Central memory CD8-positive, alpha-beta T cell (primary cell): ENCODE measurements at regions not wholly inside any gene's neighbourhood (a gene's known extent, or its start where the extent isn't known, plus 50 kb on each side); places are given as distances from the start of the nearest gene placed in this dataset.

ENCODE experiments used
- ATAC-seq: fragments of 150-1000 bp; cut with Tn5 transposase; replicated peaks from 2 replicates; pipeline ENCODE4 v1.10.0; 2022; ENCODE audit warnings: mild to moderate bottlenecking, moderate FRiP score, moderate number of reproducible peaks; ENCODE audit not compliant: poor library complexity, severe bottlenecking; ENCODE audit errors: extremely low read depth
- DNase-seq, 2 donors: peaks; one replicate each; pipeline ENCODE4 v3.0.0; 2021; ENCODE audit warnings: low spot score in 2 of 2
- H3K27ac Mint-ChIP-seq: one replicate; pipeline ENCODE4 v1.8.0; 2022; ENCODE audit warnings: low read depth, mild to moderate bottlenecking, moderate library complexity, mixed read lengths
- H3K27me3 Mint-ChIP-seq: one replicate; pipeline ENCODE4 v1.8.0; 2022; ENCODE audit warnings: mixed read lengths
- H3K36me3 Mint-ChIP-seq: one replicate; pipeline ENCODE4 v1.8.0; 2022; ENCODE audit warnings: mild to moderate bottlenecking, moderate library complexity, mixed read lengths; ENCODE audit not compliant: insufficient read depth
- H3K4me1 Mint-ChIP-seq: one replicate; pipeline ENCODE4 v1.8.0; 2022; ENCODE audit warnings: mixed read lengths
- H3K4me3 Mint-ChIP-seq: one replicate; pipeline ENCODE4 v1.8.0; 2022; ENCODE audit warnings: mild to moderate bottlenecking, moderate library complexity, mixed read lengths
- H3K9me3 Mint-ChIP-seq: one replicate; pipeline ENCODE4 v1.8.0; 2022; ENCODE audit warnings: mixed read lengths

DNA sequence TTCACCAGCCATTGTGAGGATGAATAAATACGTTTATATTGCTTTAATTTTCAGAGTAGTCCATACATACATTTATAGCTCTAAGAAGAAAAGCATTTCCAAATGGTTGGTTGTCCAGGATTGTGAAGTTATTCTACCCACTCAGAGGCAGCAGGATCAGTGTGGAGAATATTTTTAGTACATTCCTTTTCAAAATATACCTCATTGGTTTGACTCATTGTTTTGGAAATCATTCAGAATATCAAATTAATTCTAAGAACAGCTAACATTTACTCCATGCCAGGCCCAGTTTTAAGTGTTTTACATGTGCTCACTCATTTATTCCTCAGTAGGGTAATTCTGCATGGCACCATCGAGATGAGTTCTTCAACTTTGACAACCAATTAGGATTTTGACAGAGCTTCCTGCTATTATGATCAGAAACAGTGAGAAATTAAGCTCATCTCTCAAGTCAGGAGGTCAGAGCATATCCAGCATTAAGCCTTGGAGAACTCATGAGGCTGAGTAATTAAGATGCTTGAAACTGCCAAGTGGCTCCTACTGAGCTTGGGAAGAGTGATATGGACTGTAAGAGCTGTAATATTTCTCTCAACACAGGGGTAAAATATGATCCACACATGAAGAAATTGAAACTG lies 153.3 kb upstream of the CLEC14A start:
- no peak for DNase-seq
- no peak overlapping the region for H3K4me3 Mint-ChIP-seq
- no peak overlapping the region for H3K27ac Mint-ChIP-seq
- H3K36me3 Mint-ChIP-seq = no peaks in the 10 kb centered on the region
- H3K27me3 Mint-ChIP-seq = no peaks in the 10 kb centered on the region
- H3K4me1 Mint-ChIP-seq = no peaks in the 10 kb centered on the region
- H3K9me3 Mint-ChIP-seq = peaks cover 5% of the 10 kb centered on the region
- no peak for ATAC-seq

DNA sequence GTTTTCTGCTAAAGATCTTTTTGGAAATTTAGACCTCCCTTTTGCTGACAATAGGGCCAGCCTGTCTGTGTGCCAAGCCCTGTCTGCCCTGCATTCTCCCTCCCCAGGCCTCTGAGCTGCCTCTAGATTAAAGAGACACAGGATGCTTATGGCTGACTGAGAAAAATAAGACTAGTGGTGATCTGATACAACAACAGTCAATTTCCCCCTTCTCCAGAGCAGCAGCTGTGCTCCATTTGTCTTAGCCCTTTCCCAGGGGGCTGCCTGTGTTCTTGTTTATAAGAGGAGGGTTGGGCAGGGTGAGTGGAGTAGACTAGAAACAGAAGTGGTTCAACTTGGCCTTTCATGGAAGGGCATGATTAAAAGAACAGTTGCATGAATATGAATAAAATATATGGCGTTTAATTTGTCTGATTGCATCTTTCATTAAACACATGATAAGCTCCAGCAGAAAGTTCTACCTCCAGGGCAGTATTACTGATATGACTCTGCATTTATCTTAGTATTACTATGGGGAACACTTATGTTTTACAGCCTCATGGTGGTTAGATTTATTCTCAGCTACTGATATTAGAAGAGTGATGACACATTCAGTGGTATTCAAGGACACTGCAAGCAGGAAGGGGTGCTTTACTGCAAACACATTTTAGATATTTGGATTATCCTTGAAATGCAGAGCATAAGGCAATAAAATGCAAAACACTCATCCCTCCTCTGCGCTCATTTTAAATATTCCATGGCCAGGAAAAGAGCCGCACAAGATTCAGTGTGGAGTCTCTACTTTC lies 150.2 kb upstream of the CLEC14A start:
- ATAC-seq = no peak

DNA sequence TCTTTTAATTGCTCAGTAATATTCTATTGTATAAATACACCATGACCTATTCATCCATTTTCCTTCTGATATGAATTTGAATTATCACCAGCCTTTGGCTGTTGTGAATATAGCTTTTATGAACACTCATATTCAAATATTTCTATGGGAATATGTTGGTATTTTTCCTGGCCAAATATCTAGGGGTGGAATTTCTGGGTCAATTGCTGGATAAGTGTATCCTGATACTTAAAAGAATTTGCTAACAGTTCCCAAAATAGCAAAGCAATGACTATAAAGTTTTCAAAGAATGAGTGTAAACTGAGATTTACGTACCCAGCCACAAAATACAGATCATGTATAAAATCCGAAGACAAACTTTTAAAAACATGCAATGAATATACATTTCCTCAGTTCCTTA lies 148.7 kb upstream of the CLEC14A start:
- H3K9me3 Mint-ChIP-seq = peaks cover 5% of the 10 kb centered on the region
- ATAC-seq = no peak
- H3K4me3 Mint-ChIP-seq = no peak overlapping the region
- DNase-seq = no peak
- no peaks in the 10 kb centered on the region for H3K4me1 Mint-ChIP-seq
- H3K36me3 Mint-ChIP-seq = no peaks in the 10 kb centered on the region
- no peak overlapping the region for H3K27ac Mint-ChIP-seq
- H3K27me3 Mint-ChIP-seq = peaks cover 7% of the 10 kb centered on the region

More for the DNA sequence above, 150.2 kb upstream of the CLEC14A start:
- Mint-ChIP-seq H3K27me3 (peaks cover 7% of the 10 kb centered on the region), H3K4me3 (no peak overlapping the region), H3K27ac (no peak overlapping the region), H3K4me1 (no peaks in the 10 kb centered on the region), H3K36me3 (no peaks in the 10 kb centered on the region), H3K9me3 (peaks cover 5% of the 10 kb centered on the region)
- DNase-seq = no peak

DNA sequence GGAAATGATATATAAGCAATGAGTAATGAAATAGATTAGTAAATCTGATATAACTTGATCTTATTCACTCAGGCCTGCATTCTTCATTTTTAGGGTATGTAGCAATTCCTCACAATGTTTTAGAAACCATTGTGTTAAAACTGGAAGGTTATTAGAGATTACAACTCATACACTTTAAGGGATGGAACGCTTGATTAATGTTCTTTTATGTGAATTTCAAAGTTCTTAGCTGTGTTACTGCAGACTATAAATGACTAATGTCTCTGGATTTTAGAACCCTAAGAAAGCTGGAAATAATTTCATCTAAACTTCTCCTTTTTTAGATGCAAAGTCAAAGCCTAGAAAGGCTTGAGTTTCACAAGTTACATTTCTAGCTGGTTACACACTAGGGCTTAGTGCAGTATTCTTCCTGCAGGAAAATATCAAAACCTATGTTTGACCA lies 148.2 kb upstream of the CLEC14A start:
- H3K36me3 Mint-ChIP-seq = no peaks in the 10 kb centered on the region

DNA sequence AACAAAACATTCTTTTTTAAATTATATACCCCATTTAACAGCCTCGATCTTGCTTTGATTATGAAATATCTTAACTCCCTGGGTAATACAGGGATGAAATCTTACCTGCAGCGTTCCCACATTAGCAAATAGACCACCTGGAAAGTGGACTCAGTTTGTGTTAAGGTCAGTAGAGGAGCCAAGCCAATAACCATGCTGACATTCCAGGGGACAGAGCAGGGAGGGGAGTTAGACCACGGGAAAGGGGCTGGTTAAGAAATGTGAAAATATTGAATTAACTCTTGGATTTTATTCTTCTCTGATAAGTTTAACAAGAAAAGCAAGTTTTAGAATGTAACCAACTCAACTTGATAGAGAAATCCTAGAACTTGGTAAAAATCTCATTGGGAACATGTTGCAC lies 144.9 kb upstream of the CLEC14A start:
- Mint-ChIP-seq H3K27ac (no peak overlapping the region), H3K36me3 (no peaks in the 10 kb centered on the region), H3K4me3 (no peak overlapping the region), H3K27me3 (peaks cover 7% of the 10 kb centered on the region), H3K9me3 (peaks cover 8% of the 10 kb centered on the region), H3K4me1 (no peaks in the 10 kb centered on the region)
- DNase-seq (no peak), ATAC-seq (no peak)

More for the DNA sequence above, 148.2 kb upstream of the CLEC14A start:
- Mint-ChIP-seq H3K4me3 (no peak overlapping the region), H3K27ac (no peak overlapping the region), H3K4me1 (no peaks in the 10 kb centered on the region), H3K9me3 (peaks cover 5% of the 10 kb centered on the region), H3K27me3 (peaks cover 7% of the 10 kb centered on the region)
- no peak for ATAC-seq
- no peak for DNase-seq

DNA sequence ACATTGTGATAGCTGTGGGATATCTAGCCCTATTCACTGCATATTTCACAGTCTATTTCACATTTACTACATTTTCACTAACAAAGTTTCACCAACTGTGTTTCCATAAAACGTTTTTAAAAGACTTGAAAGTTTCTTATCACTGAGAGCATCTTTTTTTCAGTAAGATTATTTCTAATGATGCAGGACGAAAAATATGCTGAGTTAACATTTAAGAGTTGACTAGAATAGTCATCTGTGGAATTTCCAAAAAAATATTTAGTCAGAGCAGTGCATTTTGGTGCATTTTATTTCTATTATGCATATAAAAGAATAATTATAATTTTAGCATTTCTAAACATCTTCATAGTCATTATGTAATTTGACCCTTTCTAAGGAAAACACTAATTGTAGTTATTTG lies 143.8 kb upstream of the CLEC14A start:
- Mint-ChIP-seq H3K27me3 (peaks cover 7% of the 10 kb centered on the region), H3K4me1 (no peaks in the 10 kb centered on the region), H3K27ac (no peak overlapping the region), H3K4me3 (no peak overlapping the region), H3K9me3 (peaks cover 10% of the 10 kb centered on the region), H3K36me3 (no peaks in the 10 kb centered on the region)
- ATAC-seq (no peak), DNase-seq (no peak)

DNA sequence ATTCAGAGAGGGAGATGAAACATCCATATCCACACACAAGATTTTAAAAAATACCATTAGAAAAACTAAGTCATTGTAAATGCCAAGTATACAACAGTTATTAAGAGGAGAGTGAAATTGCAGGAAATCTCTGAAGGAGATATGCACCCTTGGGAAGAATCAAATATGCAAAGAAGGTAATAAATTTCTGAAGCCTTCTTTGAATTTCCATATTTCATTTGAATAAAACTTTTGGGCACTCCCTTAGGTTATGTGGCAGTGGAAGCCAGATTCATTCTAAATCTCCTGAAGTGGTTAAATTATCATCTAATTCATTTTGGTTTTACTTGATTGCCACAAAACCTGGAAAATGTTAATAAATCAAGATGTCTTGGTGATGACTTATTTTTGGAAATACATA lies 138.9 kb upstream of the CLEC14A start:
- H3K9me3 Mint-ChIP-seq = peaks cover 10% of the 10 kb centered on the region
- no peak overlapping the region for H3K4me3 Mint-ChIP-seq
- H3K27ac Mint-ChIP-seq = no peak overlapping the region
- ATAC-seq = no peak
- DNase-seq = no peak
- no peaks in the 10 kb centered on the region for H3K4me1 Mint-ChIP-seq
- no peaks in the 10 kb centered on the region for H3K36me3 Mint-ChIP-seq
- no peaks in the 10 kb centered on the region for H3K27me3 Mint-ChIP-seq

DNA sequence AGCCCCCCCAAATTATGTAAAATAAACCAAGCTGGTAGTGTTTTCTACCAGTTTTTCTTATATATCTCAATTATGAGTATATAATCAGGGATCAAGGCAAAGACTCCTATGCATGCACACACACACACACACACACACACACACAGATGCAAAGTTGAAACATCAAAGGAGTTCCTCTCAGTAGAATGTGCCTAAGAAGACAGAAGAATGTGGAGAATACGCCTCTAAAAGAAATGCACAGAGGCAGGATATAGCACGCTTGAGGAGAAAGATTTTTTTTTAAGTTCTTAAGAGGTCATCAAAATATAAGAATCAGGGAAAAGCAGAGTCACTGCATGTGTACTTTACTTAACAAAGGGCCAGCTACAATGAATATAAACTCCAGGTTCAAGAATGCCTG lies 138.2 kb upstream of the CLEC14A start:
- ATAC-seq (no peak), DNase-seq (no peak)
- Mint-ChIP-seq H3K4me3 (no peak overlapping the region), H3K27ac (no peak overlapping the region), H3K9me3 (peaks cover 10% of the 10 kb centered on the region), H3K4me1 (no peaks in the 10 kb centered on the region), H3K36me3 (no peaks in the 10 kb centered on the region), H3K27me3 (no peaks in the 10 kb centered on the region)

DNA sequence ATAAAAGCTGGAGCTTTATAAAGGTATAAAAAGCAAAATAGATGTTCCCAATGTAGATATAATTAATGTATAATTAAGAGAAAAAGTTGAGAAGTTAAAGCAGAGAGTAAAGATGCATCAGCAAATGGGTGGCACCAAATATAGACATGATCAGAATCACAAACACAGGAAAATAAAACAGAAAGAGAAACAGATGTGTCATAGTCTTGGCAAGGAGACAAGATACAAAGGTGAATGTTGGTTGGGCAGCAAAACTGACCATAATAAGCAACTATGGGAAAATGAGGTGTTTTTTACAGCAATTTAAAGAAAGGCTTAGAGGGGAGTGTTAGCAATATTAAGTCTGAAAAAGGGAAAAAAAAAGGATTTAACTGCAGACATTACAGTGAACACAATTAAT lies 135.4 kb upstream of the CLEC14A start:
- H3K4me3 Mint-ChIP-seq = no peak overlapping the region
- H3K36me3 Mint-ChIP-seq = peaks cover 1% of the 10 kb centered on the region
- no peaks in the 10 kb centered on the region for H3K4me1 Mint-ChIP-seq
- no peak for DNase-seq
- H3K9me3 Mint-ChIP-seq = peaks cover 16% of the 10 kb centered on the region
- no peak overlapping the region for H3K27ac Mint-ChIP-seq
- ATAC-seq = no peak
- no peaks in the 10 kb centered on the region for H3K27me3 Mint-ChIP-seq

DNA sequence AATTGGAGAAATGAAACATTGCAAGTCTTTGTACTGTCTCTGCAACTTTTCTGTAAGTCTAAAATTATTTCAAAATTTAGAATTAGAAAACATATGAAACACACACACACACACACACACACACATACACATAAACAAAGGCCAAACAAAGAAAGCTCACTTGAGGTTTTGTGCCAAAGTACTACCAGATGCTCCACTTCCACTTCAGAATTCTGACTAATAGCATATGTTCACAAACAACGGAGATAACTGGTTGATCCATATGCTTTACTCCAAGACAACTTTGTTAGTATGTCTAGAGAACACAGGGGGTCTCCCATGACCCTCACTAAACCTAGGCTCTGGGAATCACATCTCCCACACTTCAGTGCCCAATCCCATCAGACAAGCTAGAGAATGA lies 133.8 kb upstream of the CLEC14A start:
- no peak for ATAC-seq
- no peak for DNase-seq
- Mint-ChIP-seq H3K36me3 (peaks cover 1% of the 10 kb centered on the region), H3K4me1 (no peaks in the 10 kb centered on the region), H3K27ac (no peak overlapping the region), H3K4me3 (no peak overlapping the region), H3K27me3 (no peaks in the 10 kb centered on the region), H3K9me3 (peaks cover 12% of the 10 kb centered on the region)

DNA sequence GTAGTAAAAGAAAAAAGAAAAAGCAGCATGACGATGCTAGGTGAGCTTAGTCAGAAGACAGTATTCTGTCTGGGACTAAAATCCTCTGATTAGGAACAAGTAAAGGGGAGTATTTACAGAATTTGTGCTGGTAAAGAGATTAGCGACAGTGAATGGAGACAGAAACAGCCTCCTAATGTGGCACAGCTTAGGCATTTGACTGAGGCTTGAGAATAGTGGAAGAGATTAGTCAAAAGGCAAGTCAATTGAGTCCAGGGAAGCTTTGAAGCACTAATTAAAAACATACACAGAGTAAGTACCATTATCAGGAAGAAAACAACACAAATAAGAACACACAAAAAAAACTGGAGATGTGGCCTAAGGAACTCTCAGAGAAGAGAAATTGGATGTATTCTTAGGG lies 131.9 kb upstream of the CLEC14A start:
- H3K9me3 Mint-ChIP-seq = peaks cover 6% of the 10 kb centered on the region
- no peak overlapping the region for H3K4me3 Mint-ChIP-seq
- no peak overlapping the region for H3K27ac Mint-ChIP-seq
- no peaks in the 10 kb centered on the region for H3K27me3 Mint-ChIP-seq
- no peaks in the 10 kb centered on the region for H3K4me1 Mint-ChIP-seq
- no peak for DNase-seq
- ATAC-seq = no peak
- peaks cover 1% of the 10 kb centered on the region for H3K36me3 Mint-ChIP-seq

DNA sequence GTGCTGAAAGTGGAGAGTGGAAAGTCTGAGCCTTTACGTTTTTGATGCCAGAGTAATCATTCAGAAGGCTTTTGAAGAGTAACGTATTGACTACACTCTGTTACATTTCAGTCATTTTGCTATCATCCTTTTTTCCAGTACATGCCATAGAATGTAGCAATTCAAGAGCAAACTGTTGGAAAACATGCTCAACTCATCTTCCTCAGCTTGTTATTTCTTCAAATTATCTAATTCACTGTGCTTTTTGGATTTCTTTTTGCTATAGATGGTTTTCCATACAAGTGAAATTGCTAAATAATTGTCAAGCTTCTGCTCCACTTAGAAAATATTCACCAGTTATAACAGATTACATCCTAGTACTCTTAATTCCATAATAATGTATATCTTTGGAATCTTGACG lies 129.9 kb upstream of the CLEC14A start:
- ATAC-seq = no peak
- H3K4me1 Mint-ChIP-seq = no peaks in the 10 kb centered on the region
- no peak for DNase-seq
- no peak overlapping the region for H3K27ac Mint-ChIP-seq
- peaks cover 1% of the 10 kb centered on the region for H3K36me3 Mint-ChIP-seq
- peaks cover 6% of the 10 kb centered on the region for H3K9me3 Mint-ChIP-seq
- no peak overlapping the region for H3K4me3 Mint-ChIP-seq
- no peaks in the 10 kb centered on the region for H3K27me3 Mint-ChIP-seq

DNA sequence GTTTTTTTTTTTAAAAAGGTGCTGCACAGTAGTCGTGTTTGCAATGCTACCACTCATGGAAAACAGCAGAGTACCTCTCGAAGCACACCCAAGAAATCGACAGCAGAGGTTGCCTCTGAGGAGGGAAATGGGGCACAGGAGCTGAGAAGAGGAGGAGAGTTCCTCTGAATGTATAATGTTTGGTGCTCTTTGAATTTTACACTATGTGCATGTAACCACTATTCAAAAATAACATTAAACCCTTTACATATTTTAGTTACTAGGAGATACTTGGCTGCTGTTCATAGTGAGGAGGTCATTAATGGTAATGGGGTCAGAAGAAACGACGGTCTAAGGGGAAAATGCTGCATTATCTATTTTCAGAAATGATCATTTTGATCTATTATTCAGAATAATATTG lies 129.4 kb upstream of the CLEC14A start:
- Mint-ChIP-seq H3K27me3 (no peaks in the 10 kb centered on the region), H3K4me3 (no peak overlapping the region), H3K27ac (no peak overlapping the region), H3K36me3 (peaks cover 1% of the 10 kb centered on the region), H3K9me3 (peaks cover 7% of the 10 kb centered on the region), H3K4me1 (no peaks in the 10 kb centered on the region)
- ATAC-seq = no peak
- no peak for DNase-seq
